DND-41 (cell line): ENCODE measurements at regions not wholly inside any gene's neighbourhood (a gene's known extent, or its start where the extent isn't known, plus 50 kb on each side); places are given as distances from the start of the nearest gene placed in this dataset.

ENCODE experiments used
- ATAC-seq: fragments of 200-7000 bp; cut with Tn5 transposase; 3 replicates; pipeline ENCODE4 v1.9.1; 2021; ENCODE audit warnings: low read depth; ENCODE audit not compliant: insufficient read depth
- DNase-seq: peaks from one replicate; pipeline ENCODE4 v3.0.0-alpha.2; 2020
- H2AFZ ChIP-seq: 2 replicates; pipeline ENCODE4 v1.6.0; 2012; ENCODE audit warnings: low read depth, low read length
- H3K27ac ChIP-seq: 2 replicates; pipeline ENCODE4 v1.5.1; 2012; ENCODE audit warnings: low read length, inconsistent platforms
- H3K27me3 ChIP-seq: fragments of 200-600 bp; sonication (generic); 2 replicates; pipeline ENCODE4 v1.6.0; 2012; ENCODE audit warnings: low read length, mild to moderate bottlenecking, inconsistent platforms; ENCODE audit not compliant: insufficient read depth, poor library complexity
- H3K36me3 ChIP-seq: 2 replicates; pipeline ENCODE4 v1.5.1; 2012; ENCODE audit warnings: low read length, inconsistent platforms; ENCODE audit not compliant: insufficient read depth
- H3K4me1 ChIP-seq: 2 replicates; pipeline ENCODE4 v1.5.1; 2012; ENCODE audit warnings: mild to moderate bottlenecking, low read length; ENCODE audit not compliant: insufficient read depth
- H3K4me2 ChIP-seq: 2 replicates; pipeline ENCODE4 v1.6.0; 2012; ENCODE audit warnings: mild to moderate bottlenecking, moderate library complexity, low read length, inconsistent platforms; ENCODE audit not compliant: insufficient read depth
- H3K4me3 ChIP-seq, 2 experiments: fragments of 200-600 bp in 1 of 2; shearing (Covaris generic) in 1 of 2; 2 replicates each; pipeline ENCODE4 v1.5.1; 2012 to 2016; ENCODE audit warnings: inconsistent platforms in 2 of 2, low read length in 2 of 2, mild to moderate bottlenecking in 2 of 2, low read depth in 1 of 2, moderate library complexity in 1 of 2
- H3K79me2 ChIP-seq: 2 replicates; pipeline ENCODE4 v1.6.0; 2012; ENCODE audit warnings: low read length, inconsistent platforms; ENCODE audit not compliant: insufficient read depth
- H3K9ac ChIP-seq: 2 replicates; pipeline ENCODE4 v1.6.0; 2012; ENCODE audit warnings: low read depth, mild to moderate bottlenecking, inconsistent platforms, low read length, moderate library complexity
- H3K9me3 ChIP-seq: 2 replicates; pipeline ENCODE4 v1.5.1; 2012; ENCODE audit warnings: low read length, moderate library complexity, mild to moderate bottlenecking, inconsistent platforms; ENCODE audit not compliant: insufficient read depth, severe bottlenecking
- H4K20me1 ChIP-seq: 2 replicates; pipeline ENCODE4 v1.6.0; 2012; ENCODE audit warnings: low read length; ENCODE audit not compliant: insufficient read depth
- CTCF ChIP-seq: IDR thresholded peaks from 2 replicates; pipeline ENCODE4 v1.5.1; 2012; ENCODE audit warnings: borderline replicate concordance, low read length, moderate library complexity, mild to moderate bottlenecking; ENCODE audit not compliant: poor library complexity, severe bottlenecking; ENCODE audit errors: extremely low read depth
- EZH2 ChIP-seq: IDR thresholded peaks from 3 replicates; pipeline ENCODE4 v1.6.1; 2012; ENCODE audit warnings: borderline replicate concordance, low read depth, mild to moderate bottlenecking, moderate library complexity, low read length, inconsistent platforms; ENCODE audit not compliant: severe bottlenecking

- no peaks in the 10 kb centered on the region for H3K9me3 ChIP-seq
- no peaks in the 10 kb centered on the region for H3K4me1 ChIP-seq
- DNase-seq (no peak), ATAC-seq (no peak)
- H4K20me1 ChIP-seq: no peaks in the 10 kb centered on the region
- no peak overlapping the region for H3K9ac ChIP-seq
- no peaks in the 10 kb centered on the region for H3K36me3 ChIP-seq
- no peak overlapping the region for H3K27ac ChIP-seq
- no peak overlapping the region for H2AFZ ChIP-seq
- TF ChIP-seq CTCF: no peak
- TF ChIP-seq EZH2: no peak
- no peak overlapping the region for H3K4me2 ChIP-seq
- H3K79me2 ChIP-seq: no peaks in the 10 kb centered on the region
- no peaks in the 10 kb centered on the region for H3K27me3 ChIP-seq
- H3K4me3 ChIP-seq: no peak overlapping the region
Observed at GRCh38 chr14:38774162-38774561, 328.9 kb downstream of the SEC23A start.

GRCh38 chr14:38770251-38770650 lies 332.8 kb downstream of the SEC23A start:
- TF ChIP-seq CTCF (no peak), EZH2 (no peak)
- ATAC-seq: no peak

GRCh38 chr14:38762845-38763244 lies 340.2 kb downstream of the SEC23A start:
- Histone ChIP-seq H3K27me3 (peaks cover 5% of the 10 kb centered on the region), H3K4me2 (no peak overlapping the region), H4K20me1 (no peaks in the 10 kb centered on the region), H3K4me1 (no peaks in the 10 kb centered on the region), H3K4me3 (no peak overlapping the region), H3K9ac (no peak overlapping the region), H3K27ac (no peak overlapping the region), H2AFZ (no peak overlapping the region), H3K9me3 (no peaks in the 10 kb centered on the region), H3K79me2 (no peaks in the 10 kb centered on the region), H3K36me3 (no peaks in the 10 kb centered on the region)
- ATAC-seq: no peak
- TF ChIP-seq CTCF (no peak), EZH2 (no peak)
- no peak for DNase-seq

More at GRCh38 chr14:38770251-38770650, 332.8 kb downstream of the SEC23A start:
- no peak overlapping the region for H2AFZ ChIP-seq
- DNase-seq: no peak
- no peak overlapping the region for H3K4me2 ChIP-seq
- no peaks in the 10 kb centered on the region for H3K27me3 ChIP-seq
- H3K79me2 ChIP-seq: no peaks in the 10 kb centered on the region
- H3K4me1 ChIP-seq: no peaks in the 10 kb centered on the region
- no peaks in the 10 kb centered on the region for H4K20me1 ChIP-seq
- H3K9me3 ChIP-seq: no peaks in the 10 kb centered on the region
- H3K9ac ChIP-seq: no peak overlapping the region
- no peak overlapping the region for H3K4me3 ChIP-seq
- no peaks in the 10 kb centered on the region for H3K36me3 ChIP-seq
- no peak overlapping the region for H3K27ac ChIP-seq

GRCh38 chr14:38762426-38762825 lies 340.6 kb downstream of the SEC23A start:
- no peak overlapping the region for H3K27ac ChIP-seq
- H3K4me3 ChIP-seq: no peak overlapping the region
- H3K36me3 ChIP-seq: no peaks in the 10 kb centered on the region
- no peak overlapping the region for H2AFZ ChIP-seq
- H3K4me2 ChIP-seq: no peak overlapping the region
- no peaks in the 10 kb centered on the region for H3K79me2 ChIP-seq
- DNase-seq (no peak), ATAC-seq (no peak)
- peaks cover 5% of the 10 kb centered on the region for H3K27me3 ChIP-seq
- no peak for TF ChIP-seq EZH2
- TF ChIP-seq CTCF: no peak
- H4K20me1 ChIP-seq: no peaks in the 10 kb centered on the region
- no peaks in the 10 kb centered on the region for H3K4me1 ChIP-seq
- no peak overlapping the region for H3K9ac ChIP-seq
- H3K9me3 ChIP-seq: no peaks in the 10 kb centered on the region
